ENCODE measurements at regions not wholly inside any gene's neighbourhood (a gene's known extent, or its start where the extent isn't known, plus 50 kb on each side); places are given as distances from the start of the nearest gene placed in this dataset.

- TF ChIP-seq POLR2AphosphoS5 (IDR thresholded peaks at IDR 0.05; ENCODE audit: low read depth) (no peak), CTCF (conservative IDR thresholded peaks at IDR 0.05; ENCODE audit: low read depth in 2 of 2) (no peak), ZNF331 (CRISPR knock-in tag; IDR thresholded peaks at IDR 0.05; ENCODE audit: low read depth) (no peak), EZH2phosphoT487 (IDR thresholded peaks at IDR 0.05; ENCODE audit: unreplicated experiment) (no peak), EZH2 (IDR thresholded peaks at IDR 0.05; ENCODE audit: low read depth, unreplicated experiment) (no peak), JUNB (IDR thresholded peaks at IDR 0.05; ENCODE audit: unreplicated experiment) (no peak)
- TF ChIP-seq, protein P1, sequence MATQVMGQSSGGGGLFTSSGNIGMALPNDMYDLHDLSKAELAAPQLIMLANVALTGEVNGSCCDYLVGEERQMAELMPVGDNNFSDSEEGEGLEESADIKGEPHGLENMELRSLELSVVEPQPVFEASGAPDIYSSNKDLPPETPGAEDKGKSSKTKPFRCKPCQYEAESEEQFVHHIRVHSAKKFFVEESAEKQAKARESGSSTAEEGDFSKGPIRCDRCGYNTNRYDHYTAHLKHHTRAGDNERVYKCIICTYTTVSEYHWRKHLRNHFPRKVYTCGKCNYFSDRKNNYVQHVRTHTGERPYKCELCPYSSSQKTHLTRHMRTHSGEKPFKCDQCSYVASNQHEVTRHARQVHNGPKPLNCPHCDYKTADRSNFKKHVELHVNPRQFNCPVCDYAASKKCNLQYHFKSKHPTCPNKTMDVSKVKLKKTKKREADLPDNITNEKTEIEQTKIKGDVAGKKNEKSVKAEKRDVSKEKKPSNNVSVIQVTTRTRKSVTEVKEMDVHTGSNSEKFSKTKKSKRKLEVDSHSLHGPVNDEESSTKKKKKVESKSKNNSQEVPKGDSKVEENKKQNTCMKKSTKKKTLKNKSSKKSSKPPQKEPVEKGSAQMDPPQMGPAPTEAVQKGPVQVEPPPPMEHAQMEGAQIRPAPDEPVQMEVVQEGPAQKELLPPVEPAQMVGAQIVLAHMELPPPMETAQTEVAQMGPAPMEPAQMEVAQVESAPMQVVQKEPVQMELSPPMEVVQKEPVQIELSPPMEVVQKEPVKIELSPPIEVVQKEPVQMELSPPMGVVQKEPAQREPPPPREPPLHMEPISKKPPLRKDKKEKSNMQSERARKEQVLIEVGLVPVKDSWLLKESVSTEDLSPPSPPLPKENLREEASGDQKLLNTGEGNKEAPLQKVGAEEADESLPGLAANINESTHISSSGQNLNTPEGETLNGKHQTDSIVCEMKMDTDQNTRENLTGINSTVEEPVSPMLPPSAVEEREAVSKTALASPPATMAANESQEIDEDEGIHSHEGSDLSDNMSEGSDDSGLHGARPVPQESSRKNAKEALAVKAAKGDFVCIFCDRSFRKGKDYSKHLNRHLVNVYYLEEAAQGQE (IDR thresholded peaks at IDR 0.05; ENCODE audit: unreplicated experiment), result no peak
Observed at GRCh38 chr13:82196087-82196486, 1686.2 kb downstream of the SLITRK1 start.
